Erythroblast (primary cell): ENCODE measurements at regions not wholly inside any gene's neighbourhood (a gene's known extent, or its start where the extent isn't known, plus 50 kb on each side); places are given as distances from the start of the nearest gene placed in this dataset.

Experiments
- DNase-seq, 2 experiments: peaks; one replicate each; lab custom pipeline; 2025; lab: John Stamatoyannopoulos, UW
- GATA1 ChIP-seq: IDR thresholded peaks from 2 replicates; pipeline ENCODE4 v1.6.1; 2011; ENCODE audit warnings: low read depth, mild to moderate bottlenecking, control low read depth, low read length, moderate library complexity
- POLR2A ChIP-seq: IDR thresholded peaks from 2 replicates; pipeline ENCODE4 v1.6.1; 2011; ENCODE audit warnings: mild to moderate bottlenecking, low read length

DNA sequence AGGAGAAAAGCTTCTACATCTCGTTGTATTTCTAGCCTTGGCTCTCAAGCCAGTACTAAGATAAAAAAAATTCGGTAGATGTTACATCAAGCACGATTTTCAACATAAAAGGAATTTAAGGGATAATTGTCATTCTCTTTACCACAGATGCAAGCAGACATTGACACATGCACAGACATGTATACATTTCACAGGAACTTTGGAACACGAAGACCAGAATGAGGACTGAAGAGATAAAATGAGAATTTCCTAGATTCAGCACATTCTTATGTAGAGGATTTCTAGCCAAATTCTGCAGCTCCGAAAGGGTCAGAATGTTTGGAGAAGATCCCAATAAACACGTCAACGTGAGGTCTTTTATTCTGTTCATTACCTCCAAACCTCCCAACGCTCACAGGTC is 284.5 kb upstream of the ARGLU1 start:
- TF ChIP-seq POLR2A = no peak
- DNase-seq = no peak

DNA sequence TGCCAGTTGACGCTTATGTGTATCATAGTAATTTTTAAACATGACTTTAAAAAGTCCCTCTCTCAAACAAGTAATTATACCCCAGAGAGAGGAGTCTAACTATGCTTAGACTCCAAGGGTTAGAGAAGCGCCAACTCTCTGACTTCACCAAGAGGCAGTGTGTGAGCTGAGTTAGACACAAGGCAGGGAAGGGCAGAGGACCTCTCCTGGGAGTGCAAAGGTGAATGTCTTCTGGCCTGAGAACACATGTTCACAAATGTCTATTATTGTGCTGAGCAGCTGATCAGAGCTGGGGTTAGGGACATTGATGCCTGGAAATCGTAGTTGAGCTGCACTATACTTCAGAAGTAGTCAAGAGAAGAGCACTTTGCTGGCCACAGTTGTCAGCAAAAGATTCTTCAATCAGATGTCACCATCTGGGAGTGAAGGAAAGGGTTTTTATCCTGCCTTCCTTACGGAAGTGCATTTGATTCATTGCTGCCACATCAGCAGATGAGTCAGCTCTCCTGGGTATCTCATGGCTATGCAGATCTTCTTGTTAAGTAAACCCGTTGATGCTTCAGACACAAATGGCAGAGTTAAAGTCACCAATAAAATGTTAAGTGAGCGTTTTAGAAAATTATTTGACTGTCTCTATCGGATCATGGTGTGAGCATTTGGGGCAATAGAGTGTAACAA is 283.2 kb upstream of the ARGLU1 start:
- DNase-seq = no peak
- TF ChIP-seq GATA1 = no peak
- no peak for TF ChIP-seq POLR2A

DNA sequence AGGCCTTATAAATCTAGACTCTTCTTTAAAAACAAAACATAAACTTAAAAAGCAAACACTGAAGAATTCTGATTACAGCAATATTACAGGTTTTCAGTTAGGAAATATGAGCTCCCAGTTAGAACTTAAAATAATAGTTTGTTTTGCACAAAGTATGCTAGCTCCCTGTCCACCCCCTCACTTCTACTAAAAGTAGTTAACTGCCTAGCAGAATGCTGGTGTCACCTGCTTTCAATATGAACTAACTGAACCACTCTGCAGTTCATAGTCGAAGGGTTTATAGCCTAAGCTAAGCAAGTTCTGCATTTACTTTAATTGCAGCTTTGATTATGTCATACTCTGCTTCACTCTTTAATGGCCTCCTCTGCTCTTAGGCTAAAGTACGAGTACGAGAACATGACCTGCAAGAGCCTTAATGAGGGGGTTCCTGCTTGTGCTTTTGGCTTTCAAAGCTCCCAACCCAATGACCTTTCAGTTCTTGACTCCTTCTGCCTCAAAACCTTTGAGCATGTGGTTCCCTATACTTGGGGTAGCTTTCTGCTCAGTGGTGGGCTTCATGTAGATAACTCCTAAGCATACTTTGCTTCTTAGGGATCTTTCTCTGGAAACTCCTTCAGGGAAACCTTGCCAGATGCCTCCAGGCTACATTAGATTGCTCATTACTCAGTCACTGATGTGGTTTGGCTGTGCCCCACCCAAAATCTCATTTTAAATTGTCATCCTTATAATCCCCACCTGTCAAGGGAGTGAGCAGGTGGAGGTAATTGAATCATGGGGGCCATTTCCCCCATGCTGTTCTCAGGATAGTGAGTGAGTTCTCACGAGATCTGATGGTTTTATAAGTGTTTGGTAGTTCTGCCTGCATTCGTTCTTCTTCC is 278.9 kb upstream of the ARGLU1 start:
- no peak for TF ChIP-seq POLR2A
- TF ChIP-seq GATA1 = no peak
- DNase-seq = no peak

DNA sequence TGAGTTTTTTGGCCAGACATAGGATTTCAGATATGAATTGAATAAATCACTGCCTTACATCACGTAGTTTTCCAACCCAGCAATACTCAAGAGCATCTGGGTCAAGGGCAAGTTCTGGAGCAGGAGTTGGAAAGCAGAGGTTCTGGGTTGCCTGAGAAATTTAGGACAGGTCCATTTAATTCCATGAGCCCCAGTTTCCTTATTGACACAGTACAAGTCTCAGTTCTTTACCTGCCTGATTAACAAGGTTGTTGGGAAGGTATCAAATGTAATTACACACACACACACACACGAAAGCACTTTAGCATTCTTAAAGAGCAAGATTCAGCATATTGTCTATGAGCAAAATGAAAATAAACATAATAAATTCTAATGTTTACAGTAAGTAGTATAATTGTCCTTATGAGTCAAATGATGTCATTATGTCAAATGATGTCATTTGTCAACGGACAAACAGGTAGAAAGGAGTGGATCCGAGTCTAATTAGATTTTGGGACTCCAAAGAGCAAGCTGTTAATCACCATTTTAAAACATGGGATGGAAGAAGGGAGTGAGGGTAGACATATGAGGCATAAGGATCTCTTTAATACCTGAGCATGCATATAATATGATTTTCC is 268.4 kb upstream of the ARGLU1 start:
- DNase-seq = no peak
- TF ChIP-seq GATA1 (no peak), POLR2A (no peak)

DNA sequence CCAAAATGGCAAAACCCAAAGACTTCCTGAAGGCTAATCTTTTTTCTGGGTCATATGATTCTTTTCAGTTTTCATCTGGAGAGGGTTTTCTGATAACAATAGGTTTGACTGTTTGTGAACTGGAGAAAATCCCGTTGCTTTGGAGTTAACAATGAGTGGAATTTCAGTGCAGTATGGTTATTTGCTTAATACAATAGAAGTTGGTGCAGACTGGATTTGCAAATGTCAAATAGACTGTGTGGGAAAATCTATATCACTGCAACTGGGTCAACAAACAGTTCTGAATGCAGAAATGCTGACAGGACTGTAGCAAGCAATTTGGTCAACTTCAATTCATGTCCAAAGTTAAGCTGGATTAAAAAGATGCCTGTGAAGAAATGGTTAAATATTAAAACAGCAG is 267.5 kb upstream of the ARGLU1 start:
- no peak for TF ChIP-seq POLR2A
- TF ChIP-seq GATA1 = no peak

DNA sequence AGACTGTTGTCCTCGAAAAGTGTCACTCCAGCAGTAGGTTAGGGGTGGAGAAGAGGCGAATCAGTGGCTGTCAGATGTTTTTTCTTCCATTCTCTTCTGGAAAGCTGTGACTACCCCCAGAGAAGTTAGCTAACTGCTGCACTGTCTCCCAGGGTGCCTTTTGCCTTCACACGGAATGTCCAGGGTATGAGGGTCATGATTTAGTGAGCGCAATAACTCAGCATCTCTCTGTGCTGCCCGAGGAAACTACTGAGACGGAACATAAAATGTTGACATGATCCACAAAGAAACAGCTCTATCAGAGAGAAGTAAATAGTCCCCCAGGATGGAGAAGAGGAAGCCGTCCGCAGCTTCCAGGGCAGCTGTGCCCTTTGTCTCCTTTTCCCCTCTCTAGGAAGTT is 254.0 kb upstream of the ARGLU1 start:
- no peak for DNase-seq
- TF ChIP-seq POLR2A (no peak), GATA1 (no peak)

More for the DNA sequence above, 267.5 kb upstream of the ARGLU1 start:
- no peak for DNase-seq

DNA sequence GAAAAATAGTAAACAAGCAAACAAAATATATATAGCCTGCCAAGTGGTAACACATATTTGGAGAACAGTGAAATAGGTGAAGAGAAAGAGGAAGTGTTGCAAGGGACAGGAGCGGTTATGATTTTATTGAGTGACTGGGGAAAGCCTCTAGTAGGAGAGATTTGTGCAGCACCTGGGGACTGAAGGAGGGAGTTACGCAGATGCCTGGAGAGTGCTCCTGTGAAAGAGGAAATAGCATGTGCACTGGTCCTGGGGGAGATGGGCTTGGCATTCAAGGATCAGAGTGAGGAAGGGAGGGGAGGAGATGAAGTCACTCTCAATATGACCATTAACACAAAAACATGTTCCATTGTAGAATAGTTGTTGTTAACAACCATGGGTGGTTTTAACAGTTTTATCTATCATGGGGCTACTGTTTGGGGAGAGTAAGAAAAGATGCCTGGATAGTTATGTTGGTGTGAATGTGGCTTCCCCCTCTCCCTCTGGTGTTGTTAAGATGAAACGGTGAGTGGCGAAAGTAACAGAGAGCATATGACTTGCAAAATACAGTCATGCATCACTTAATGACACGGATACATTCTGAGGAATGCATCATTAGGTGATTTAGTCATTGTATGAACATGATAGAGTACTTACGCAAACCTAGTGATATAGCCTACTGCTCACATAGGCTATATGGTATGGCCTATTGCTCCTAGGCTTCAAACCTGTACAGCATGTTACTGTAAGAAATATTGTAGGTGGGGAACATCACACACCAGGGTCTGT is 251.7 kb upstream of the ARGLU1 start:
- no peak for DNase-seq
- TF ChIP-seq POLR2A (no peak), GATA1 (no peak)

DNA sequence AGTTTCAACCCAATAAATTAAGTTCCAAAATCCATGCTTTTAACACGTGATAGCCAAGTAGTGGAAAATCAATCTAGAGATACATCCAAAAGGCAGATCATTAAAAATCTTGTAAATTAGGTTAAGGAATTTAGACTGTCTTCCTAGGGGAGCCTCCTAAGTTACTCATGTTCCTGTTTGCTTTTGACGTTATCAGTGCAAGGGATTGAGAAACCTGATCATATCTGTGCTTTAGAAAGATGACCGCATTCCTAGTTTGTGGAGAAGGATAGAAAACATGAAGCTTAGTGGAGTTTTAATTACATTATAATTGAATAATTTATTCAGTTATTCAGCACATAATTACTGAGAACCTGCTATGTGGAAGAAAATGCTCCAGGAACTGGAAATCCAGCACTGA is 251.0 kb upstream of the ARGLU1 start:
- DNase-seq = no peak
- TF ChIP-seq GATA1 (no peak), POLR2A (no peak)

DNA sequence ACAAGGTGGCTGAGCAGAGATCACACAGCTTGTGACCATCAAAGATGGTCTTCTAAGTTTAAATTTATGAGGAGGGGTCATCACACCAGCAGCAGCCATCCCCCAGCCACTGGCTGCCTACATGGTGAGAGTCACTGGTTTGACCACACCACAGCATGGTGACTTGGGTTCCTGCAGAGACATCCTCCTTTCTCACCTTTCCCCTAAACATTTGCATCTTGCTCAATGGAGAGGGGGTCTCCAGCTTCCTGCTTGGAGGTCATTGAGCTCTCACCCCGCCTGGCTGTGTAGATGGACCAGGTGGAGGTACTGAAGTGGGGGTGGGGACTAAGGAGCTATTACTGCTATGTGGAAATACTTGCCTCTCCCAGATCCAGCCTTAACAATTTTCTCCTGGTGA is 247.6 kb upstream of the ARGLU1 start:
- DNase-seq = no peak
- TF ChIP-seq POLR2A = no peak
- no peak for TF ChIP-seq GATA1

DNA sequence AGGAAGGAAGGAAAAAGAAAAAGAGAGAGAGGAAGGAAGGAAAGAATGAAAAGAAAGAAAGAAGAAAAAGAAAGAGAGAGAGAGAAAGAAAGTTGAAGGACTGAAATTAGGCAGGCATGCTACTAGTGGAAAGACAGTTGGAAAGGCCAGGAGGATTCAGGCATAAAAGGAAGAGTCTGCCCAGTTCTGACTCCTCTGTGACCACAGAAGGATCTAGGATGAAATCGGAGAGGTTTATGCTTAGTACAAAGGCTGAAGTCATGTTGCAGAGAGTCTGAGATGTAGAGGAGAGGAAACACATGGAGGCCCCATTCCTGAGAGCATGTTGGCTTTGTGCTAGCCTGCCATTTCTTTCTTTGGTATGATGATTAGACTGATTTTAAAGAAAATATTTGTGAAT is 246.5 kb upstream of the ARGLU1 start:
- no peak for DNase-seq
- TF ChIP-seq POLR2A = no peak
- TF ChIP-seq GATA1 = no peak

DNA sequence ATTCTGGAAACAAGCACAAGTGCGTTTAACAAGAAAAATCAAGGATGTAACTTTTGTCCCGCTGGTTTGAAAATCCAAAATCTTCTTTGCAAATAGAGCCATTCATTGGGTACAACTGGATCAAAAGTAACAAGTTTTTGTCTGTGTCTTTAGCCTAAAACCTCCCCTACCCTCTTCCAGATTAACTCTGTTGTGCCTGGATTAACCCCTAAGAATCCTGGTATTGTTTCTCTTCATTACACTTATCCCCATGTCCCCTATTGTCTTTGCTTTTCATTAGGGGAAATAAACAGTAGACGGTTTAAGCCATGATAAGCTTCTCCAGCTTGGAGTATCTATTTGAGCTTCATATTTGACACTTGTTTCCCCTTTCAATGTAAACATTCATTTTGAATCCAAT is 242.1 kb upstream of the ARGLU1 start:
- no peak for DNase-seq
- no peak for TF ChIP-seq GATA1
- no peak for TF ChIP-seq POLR2A

DNA sequence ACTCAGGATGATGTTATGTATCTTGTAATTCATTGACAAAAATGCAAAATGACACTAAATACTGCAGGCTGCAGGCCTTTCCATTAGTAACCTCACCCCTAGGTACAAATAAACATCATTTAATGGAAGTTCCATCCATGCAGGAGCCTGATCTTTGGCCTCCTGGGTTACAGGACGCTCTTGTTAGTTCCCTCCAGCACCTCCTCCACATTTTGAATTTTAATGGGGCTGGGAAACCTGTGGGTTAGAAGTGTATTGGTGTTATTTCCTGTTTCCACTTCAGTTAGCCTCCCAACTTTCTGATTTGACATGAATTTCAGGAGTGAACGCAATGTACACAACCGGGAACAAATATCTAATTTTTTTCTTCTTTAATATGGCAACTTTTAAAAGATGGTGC is 237.1 kb upstream of the ARGLU1 start:
- TF ChIP-seq POLR2A (no peak), GATA1 (no peak)
- DNase-seq = no peak

DNA sequence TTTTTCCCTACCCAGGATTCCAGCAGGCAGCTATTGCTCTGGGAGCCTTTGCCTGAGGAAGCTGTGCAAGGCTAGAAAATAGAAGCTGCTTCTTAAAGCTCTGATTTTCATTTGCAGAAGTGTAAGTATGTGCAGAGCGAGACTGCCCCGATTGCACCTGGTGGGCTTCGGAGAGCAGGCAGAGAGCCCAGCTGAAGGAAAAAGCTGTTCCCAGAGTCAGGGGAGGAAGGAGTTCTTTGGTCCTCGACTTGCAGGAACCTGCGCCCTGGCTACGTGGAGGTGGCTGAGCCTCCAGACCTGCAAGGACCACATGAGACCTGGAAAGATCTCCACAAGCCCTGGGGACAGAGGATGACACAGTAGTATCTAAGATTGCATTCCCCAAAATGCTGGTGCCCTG is 235.0 kb upstream of the ARGLU1 start:
- DNase-seq = no peak
- TF ChIP-seq POLR2A (no peak), GATA1 (no peak)
